Myocyte (in vitro differentiated cells): ENCODE measurements at regions not wholly inside any gene's neighbourhood (a gene's known extent, or its start where the extent isn't known, plus 50 kb on each side); places are given as distances from the start of the nearest gene placed in this dataset.
A peak's percentile ranks its signal among the peaks of the same experiment; 100 is the strongest.

Experiments
- DNase-seq: peaks from one replicate; pipeline ENCODE4 v3.0.0-alpha.2; 2012; ENCODE audit warnings: low read depth

DNA sequence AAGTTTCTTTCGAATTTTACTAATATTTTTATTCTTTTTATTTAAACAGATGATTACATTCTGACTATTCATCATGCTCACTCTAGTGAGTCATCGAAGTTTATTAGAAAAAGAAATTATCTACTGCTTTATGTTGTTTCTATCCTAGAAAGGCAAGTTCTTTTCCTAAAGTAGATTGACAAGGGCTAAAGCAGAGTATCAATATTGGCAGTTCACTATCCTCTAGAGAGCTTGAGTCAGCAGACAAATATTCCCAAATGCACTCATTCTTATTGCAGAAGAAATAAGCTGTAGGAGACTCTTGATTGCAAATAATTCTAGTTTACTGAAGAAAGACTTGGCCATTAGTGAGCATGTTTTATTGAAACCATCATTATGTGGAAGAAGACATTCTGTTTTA is 911.8 kb downstream of the CENPC start:
- DNase-seq, result no peak

DNA sequence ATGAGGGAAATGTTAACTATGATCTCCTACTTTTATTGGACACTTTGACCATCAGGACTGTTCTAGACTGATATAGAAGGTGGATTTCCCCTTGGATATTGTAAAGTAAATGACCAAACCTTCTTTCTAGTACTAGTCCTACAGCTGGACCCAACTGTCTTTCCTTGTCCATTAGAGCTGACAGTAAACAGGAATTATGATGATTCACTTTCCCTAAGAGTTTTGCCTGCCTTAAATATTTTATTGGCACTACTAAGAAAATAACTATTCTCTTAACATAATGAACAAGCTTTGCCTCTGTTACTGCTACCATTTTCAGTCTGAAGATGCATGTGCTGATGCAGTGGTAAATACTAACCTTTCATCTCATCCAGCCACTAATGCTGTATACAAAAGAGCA is 915.4 kb downstream of the CENPC start:
- peak; percentile 26 for DNase-seq

DNA sequence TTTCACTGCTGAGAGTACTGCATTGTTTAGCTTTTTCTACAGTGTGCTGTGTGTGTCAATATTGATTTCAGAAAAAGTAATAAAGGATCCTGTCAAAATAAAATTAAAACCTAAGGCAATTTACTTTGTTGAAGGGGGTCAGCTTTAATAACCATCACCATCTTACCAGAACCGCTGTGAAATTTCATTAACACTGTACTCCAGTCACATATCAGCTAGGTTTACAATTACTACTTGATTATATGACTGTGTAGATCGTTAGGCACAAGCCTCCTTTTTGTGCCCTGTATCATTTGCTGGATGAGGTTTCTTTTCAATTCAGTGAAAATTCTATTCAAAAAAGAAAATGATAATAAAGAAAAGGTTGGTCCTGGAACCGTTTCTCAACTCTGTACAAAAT is 917.2 kb downstream of the CENPC start:
- DNase-seq, result no peak

DNA sequence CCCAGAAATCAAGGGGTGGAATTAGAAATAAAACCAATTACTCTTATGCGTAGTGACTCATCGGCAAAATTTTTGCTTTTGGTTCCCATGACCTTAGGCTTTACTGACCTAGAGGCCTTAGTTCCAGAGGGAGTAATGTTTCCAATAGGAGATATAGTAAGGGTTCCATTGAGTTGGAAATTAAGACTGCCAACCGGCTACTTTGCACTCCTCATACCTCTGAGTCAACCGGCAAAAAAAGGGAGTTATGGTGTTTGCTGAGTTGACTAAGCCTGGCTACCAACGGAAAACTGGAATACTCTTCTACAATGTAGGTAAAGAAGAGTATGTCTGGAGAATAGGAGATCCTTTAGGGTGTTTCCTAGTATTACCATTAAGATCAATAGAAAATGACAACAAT is 919.8 kb downstream of the CENPC start:
- DNase-seq, result no peak

DNA sequence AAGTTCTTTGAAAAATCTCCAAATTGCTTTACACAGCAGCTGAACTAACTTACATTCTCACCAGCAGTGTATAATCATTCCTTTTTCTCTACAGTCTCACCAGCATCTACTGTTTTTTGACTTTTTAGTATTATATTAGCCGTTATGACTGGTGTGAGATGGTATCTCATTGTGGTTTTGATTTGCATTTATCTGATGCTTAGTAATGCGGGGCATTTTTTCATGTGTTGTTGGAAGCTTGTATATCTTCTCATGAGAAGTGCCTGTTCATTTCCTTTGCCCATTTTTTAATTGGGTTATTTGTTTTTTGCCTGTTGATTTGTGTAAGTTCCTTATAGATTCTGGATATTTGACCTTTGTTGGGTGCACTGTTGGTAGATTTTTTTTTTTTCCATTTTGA is 931.7 kb downstream of the CENPC start:
- DNase-seq, result no peak

DNA sequence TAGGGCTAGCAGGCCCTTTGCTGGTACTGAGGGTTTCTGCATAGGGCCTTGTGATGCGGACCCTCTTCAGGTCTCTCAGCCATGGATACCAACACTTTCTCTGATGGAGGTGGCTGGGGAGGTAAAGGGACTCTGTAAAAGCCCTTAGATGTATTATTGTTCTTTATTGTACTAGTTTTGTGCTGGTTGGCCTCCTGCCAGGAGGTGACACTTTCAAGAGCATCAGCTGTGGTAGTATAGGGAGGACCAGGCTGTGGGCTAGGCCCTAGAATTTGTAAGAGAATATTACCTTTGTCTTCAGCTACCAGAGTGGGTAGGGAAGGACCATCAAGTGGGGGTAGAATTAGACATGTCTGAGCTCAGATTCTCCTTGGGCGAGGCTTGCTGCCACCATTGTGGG is 936.3 kb downstream of the CENPC start:
- no peak for DNase-seq

DNA sequence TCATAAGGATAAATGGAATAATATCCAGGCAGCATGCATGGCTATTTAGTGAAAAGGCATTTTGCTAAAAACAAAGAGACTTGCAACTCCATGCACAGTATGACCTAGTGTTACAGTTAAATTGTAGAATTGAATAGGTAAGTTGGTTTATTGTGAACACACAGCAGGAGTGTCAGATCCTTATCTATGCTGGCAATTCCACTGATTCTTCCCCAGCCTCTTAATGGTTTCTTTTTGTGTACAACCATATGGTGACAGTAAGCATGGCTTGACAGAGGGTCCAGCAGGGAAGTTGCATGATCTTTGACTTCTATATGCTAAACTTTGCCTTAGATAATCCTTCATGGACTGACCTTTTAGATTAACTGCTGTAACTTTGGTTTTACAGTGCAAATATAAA is 936.6 kb upstream of the EPHA5 start:
- no peak for DNase-seq

DNA sequence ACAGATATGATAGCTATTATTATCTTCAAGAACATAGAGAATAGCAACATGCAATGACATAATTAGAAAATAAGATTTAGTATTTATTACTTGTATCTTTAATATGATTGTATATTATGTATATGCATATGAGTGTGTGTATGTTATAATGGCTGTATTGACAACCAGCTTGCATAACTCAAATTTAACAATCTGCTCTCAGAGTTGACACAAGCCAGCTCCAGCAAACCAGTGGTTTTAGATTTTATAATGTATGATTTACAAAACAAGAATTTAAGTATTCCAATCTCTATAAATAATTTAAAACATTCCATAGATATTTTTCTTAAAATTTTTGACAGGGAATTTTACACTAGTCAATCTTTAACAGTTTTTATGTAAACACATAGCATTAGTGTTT is 935.9 kb upstream of the EPHA5 start:
- DNase-seq, result no peak

DNA sequence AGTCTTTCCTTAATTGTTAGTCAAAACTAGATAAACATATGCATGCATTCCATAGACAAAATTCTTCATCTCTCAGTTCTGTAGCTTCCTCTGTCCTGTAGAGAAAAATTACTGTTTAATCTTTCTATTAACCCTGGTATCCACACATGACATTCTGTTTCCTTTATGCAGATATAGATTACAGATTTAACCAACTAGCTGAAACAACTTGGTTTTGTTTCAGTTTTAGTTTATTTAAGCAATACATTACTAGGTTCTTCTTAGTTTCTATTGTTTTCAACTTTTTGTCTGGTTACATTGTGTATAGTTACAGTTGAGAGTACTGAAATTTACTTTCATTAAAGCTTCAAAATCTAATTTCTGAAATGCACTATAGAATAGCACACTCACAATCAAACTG is 933.9 kb upstream of the EPHA5 start:
- no peak for DNase-seq

DNA sequence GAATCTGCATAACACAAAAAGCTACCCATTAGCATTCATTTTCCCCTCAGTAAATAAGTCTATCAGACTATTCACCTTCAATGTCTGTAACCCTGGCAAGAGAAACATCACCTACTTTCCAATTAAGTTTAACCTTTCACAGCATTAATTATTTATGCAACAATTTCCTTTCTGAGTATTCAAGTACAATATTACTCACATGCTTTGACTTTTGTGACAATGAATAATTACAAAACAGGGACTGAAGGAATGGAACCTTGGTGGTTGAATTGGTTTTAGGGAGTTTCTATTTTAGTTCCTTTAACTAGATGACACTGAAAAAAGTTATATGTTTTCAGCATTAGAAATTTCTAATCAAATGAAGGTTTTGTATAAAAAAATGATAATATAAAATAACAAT is 932.3 kb upstream of the EPHA5 start:
- no peak for DNase-seq

DNA sequence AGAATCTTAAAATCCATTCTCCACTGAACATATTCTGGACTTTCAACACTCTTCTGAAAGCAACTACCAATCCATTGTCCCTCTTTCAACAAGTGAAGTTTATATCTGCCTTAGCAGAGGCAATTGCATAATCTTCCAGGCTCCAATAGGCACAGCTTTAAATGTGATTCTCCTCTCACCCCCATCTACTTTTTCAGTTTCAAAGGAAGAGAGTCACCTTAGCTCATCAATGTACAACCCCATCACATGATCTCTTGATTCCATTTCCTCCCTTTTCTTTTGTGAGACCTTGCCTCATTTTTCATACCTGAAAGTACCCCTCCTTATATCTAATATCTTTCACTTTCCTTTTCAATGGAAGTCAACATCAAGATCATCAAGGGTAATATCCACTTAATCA is 921.7 kb upstream of the EPHA5 start:
- no peak for DNase-seq

DNA sequence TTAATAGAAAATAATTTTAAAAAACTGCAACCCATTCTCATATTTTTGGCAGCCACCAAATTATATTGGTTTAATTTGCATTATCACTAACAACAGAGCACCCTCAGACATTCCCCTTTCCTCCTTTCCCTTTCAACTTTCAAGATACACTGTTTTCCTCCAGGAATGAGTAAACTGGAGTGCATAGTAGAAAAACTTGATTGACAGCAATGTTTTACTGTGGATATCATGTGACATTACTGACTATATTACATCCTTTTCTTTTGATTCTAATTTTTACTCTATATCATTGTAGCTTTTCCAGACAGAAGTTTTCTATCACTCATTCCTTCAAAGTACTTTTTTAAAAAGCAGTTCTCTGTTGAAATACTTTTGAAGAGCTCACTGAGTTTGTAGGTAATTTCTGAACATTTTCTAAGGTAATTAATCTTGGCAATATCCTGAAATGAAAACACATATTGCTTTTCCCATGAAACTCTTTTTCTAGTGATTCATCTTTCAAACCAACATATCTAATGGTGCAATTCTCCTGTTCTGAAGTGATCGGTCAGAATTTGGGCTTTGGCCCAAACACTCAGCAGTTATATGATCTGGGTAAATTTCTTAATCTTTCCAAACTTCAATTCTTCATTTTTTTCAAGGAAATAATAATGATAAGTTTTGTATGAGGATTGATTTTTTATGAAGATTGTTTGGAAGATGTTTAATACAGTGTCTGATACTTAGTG is 920.4 kb upstream of the EPHA5 start:
- peak; percentile 23 for DNase-seq

DNA sequence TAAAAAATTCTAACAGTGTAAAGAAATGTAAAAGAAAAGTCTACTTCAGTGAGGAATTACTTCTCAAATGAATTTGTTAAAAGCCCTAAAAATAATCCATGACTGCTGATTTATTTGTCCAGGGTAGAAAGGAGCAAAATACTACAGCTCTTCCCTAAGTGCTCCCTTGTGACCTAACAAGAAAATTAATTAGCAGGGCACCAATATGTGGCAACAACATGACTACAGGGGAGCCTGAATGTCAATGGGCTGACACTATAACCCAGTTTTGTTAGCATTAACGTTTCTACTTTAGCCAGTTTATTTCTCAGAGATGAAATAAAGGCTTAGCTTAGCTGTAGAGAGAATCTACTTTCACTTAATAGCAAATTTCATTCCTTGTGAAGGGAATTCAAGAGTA is 918.9 kb upstream of the EPHA5 start:
- no peak for DNase-seq

DNA sequence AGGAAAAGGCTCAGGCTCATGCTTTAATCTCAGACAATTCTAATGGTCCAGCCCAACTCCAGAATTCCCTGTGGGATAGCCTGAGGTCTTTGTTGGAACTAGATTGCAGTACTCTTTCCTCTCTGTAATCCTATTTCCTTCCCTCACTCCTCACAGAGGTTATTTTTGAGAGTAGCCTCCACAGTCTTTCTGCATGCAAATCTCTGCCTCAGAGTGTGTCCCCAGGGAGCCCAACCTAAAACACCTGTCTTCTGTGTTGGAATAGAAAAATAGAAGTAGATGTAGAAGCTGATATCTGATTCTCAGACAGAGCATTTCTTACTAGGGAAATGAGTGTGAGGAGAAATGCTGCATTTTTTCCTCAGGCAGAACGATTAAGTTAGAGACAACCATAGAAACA is 915.5 kb upstream of the EPHA5 start:
- DNase-seq, result peak; percentile 64

DNA sequence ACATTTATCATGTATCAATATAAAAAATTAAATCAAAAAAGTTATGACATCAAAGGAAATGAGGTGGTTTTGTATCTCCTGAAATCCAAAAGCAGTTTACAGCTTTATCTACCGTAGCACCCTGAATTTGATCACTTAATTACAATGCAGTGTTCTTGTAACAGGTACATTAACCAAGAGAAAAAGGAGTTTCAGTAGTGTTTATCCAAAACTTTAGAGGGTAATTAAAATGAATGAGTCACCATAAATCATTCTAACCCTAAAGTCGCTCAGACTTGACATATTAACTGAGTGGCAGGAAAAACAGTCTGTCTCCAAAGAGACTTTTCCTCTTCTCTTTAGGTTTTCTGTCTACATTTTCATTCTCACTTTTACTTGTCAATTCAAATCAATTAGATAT is 907.6 kb upstream of the EPHA5 start:
- DNase-seq, result no peak

DNA sequence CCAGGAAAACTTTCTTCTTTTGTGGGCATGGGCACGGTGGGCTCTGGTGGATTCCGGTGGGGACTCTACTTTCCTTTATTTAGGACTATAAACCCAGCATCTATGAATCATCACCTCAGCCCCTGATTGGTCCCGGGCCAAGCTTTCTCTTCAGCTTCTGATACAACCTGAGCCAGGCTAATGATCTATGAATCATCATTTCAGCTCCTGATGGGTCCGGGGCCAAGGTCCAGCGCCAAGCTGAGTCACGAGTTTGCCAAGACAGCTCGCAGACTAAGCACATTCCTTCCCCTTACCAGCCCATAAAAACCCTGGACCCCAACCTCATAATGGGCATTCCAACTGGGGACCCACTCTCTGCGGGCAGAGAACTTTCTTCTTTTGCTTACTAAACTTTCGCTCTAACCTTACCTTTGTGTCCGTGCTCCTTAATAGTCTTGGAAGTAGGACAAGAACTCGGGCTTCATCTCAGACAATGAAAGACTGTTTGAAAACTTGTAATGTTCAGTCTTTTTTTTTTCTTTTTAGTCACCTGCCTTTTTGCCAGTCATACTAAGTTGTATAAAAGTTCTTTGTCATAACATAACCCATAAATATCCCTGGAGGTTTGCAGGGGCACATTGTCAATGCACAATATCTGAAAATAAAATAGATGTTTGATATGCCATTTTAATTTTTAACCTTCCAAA is 904.9 kb upstream of the EPHA5 start:
- peak; percentile 37 for DNase-seq

DNA sequence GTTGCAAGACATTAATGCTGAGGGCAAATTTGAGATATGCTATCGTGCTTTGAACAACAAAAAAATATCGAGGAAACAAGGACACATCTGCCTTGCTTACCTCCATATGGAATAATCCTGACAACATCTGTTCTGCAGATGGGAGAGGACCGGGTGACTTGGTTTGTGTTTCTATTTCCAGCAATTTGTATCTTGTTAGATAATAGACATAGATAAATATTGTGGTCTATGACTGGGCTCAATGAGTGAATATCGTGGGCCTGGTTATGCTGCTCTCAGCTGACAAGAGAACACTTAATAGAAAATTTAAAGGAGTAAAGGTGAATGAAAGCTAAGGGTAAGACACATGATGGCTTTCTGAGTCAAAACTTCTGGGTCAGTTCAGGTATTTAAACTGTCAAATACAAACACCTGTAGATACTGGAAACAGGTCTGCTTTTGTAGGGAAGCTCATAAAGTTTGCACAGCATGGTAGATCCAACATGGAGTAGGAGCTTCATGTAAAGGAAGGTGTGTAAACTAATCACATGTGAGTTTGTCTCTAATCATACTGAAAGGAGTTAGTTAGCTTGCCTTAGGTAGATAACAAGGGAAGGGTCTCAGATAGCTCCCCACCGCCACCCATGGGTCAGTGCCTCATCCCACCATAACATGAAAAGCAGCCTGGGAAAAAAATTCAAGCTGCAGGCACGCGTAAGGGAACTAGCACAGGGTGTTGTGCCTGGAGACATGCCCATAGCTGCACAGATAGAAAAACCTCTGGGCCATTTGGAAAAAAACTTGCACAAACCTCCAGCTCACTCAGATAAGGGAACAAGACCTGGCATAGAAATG is 904.1 kb upstream of the EPHA5 start:
- no peak for DNase-seq

DNA sequence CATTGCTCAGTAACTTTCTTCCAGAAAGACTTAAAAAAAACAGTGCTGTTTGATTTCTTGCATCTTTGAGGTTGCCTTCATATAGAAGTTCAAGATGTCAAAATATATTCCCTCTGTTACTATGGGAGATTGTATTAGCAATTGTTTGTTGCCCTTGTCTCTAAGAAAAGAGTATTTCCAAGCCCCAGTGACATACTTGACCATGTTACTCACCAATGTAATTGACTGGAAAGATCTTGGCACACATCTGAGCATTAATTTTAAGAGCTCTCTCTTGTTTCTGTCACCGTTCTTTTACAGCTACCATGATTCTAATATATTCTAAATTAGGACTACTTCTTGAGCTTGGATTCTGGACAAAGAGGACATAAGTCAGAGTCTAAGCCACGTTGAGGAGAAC is 902.7 kb upstream of the EPHA5 start:
- DNase-seq, result peak; percentile 55

DNA sequence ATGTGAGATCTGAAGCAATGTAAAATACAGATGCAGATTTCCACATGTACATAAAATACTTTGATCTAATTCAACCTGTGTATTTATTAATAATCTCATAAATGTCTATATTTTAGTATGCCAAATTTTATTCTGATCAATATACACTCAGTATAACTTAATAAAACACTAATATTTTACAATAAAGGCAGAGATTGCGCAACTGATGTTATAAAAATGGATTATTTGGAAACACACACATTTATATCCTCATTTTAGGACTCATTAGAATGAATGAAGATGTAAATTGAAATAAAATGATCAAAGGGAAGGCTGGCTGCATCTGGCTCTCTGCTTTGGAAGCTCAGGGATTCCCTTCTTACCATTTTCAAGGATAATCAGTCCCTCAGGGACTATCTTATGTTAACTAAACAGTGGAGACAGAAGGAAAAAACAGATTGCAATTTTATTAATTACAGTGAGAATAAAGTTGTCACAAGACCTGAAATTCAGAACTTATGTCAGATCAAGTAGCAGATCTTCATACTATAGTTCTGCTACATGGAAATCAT is 900.9 kb upstream of the EPHA5 start:
- no peak for DNase-seq

DNA sequence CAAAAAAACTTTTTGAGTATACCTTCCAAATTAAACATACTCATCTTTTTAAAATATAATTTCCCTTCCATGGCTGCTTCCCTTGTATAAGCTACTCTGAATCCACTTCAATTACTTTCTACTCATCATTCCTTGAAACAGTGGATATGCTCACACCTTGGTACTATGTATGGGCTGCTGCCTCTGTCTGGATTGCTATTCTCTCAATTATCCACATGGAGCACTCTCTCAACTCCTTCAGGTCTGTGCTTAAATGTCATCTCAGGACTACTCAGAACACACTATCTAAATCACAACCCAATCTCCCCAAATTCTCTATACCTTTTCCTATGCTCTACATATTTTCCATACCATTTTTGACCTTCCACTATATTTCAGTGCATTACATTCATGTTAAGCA is 898.9 kb upstream of the EPHA5 start:
- no peak for DNase-seq

DNA sequence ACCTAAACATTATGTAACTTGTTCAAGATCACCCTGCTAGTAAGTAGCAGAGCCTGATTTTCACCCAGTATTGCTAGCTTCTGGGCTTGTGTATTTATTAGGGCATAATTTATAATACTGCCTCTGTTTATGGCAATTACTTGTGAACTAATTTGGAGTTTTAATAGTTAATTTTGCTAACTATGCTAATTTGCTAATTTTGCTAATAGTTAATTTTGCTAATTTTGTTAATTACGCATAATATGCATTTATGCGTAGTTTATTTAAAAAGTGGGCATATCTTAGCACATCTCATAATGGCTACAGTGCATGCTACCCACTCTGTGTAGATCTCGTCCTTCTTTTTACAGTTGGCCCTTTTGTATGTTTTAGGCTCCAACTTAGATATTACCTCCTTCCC is 898.1 kb upstream of the EPHA5 start:
- no peak for DNase-seq

DNA sequence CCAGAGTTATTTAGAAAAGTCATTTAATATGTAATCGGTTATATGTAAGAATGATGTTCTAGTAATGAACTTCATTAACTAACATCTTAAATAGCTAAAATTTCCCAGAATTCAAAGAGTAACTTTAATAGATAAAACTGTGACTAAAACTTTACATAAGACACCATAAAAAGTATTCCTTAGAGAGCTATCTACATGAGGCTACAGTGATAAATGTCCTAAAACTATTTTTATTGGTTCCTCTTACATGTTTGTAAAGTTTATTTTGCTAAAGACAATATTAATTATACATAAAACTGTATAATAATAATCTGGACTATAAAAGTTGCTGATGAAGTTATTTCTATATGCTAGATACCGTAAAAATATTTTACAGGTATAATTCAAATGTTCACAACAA is 897.7 kb upstream of the EPHA5 start:
- DNase-seq, result no peak
